ENCODE measurements at regions not wholly inside any gene's neighbourhood (a gene's known extent, or its start where the extent isn't known, plus 50 kb on each side); places are given as distances from the start of the nearest gene placed in this dataset.
A peak's percentile ranks its signal among the peaks of the same experiment; 100 is the strongest.

DNA sequence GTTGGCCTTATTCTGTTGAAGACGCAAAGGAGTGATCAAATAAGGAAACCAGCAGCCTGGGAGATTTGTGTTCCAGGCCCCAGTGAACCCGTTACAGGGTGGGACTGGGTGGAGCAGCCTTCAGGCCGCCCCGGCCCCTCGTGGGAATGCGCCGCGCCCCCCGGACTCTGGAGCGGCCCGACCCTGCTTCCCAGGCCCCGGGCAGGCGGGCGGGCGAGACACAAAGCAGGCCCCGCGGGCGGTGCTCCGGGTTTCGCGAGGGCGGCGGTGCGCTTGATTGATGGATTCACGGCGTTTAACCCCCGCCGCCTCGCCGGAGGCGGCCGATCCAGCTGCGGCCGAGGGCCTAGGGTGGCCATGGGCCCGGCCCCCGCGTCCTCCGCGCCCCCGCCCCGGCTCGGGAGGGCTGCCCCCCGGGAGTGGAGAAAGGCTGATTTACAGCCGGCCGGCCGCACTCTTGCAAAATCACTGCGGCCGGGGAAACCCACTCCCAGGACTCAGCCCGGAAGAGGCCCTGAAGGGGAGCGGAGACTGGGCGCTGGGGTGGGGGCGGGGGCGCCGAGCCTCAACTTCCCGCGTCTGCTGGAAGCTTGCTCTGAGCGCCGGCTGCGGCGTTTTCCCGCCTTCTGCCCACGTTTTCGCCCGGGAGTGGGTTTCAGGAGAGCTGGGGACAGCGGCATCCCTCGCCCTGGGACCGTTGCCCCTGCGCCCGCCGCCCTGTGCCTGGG is 299.6 kb upstream of the NFE2L3 start:
- no peak overlapping the region for H3K27ac Mint-ChIP-seq
- H3K4me3 Mint-ChIP-seq = peak overlapping the region; percentile 56
- POLR2A ChIA-PET = interaction anchor here (1.0 kb wide), 1 partner anchor 8 kb away, joined by 3 read pairs; no protein-coding TSS in a partner anchor
- ATAC-seq (no peak), DNase-seq (peak; percentile 38)
- TF ChIP-seq, protein P1, sequence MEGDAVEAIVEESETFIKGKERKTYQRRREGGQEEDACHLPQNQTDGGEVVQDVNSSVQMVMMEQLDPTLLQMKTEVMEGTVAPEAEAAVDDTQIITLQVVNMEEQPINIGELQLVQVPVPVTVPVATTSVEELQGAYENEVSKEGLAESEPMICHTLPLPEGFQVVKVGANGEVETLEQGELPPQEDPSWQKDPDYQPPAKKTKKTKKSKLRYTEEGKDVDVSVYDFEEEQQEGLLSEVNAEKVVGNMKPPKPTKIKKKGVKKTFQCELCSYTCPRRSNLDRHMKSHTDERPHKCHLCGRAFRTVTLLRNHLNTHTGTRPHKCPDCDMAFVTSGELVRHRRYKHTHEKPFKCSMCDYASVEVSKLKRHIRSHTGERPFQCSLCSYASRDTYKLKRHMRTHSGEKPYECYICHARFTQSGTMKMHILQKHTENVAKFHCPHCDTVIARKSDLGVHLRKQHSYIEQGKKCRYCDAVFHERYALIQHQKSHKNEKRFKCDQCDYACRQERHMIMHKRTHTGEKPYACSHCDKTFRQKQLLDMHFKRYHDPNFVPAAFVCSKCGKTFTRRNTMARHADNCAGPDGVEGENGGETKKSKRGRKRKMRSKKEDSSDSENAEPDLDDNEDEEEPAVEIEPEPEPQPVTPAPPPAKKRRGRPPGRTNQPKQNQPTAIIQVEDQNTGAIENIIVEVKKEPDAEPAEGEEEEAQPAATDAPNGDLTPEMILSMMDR (IDR thresholded peaks at IDR 0.05) = no peak
- H3K9me3 Mint-ChIP-seq = no peaks in the 10 kb centered on the region
- peaks cover 56% of the 10 kb centered on the region for H3K27me3 Mint-ChIP-seq
- CTCF ChIA-PET = interaction anchor here (0.7 to 3.4 kb wide), 23 partner anchors 9 to 594 kb away, joined by 3 to 29 read pairs (median 4); no protein-coding TSS in a partner anchor
- intact Hi-C loops (cut with micrococcal nuclease) = loop anchor here (5.0 kb wide), 2 partner anchors 285 to 460 kb away; no protein-coding TSS in a partner anchor
- H3K4me1 Mint-ChIP-seq (ENCODE audit: low read depth) = peaks cover 15% of the 10 kb centered on the region
- no peaks in the 10 kb centered on the region for H3K36me3 Mint-ChIP-seq (ENCODE audit: low read depth)

DNA sequence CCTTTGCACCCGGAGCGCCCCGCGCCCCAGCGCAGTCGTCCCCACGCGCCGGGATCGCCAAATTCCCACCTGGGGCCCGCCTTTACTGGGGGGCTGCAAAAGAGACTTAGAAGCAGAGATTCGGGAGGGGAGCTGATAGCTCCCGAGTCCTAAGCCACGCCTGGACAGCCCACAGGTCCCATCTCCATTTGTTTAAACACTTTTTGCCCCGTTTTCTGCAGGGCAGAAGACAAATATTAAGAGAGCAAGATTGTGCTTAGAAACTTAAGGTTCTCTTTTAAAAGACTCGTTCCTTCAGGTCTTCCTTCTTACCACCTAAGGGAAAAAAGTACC is 299.1 kb upstream of the NFE2L3 start:
- peaks cover 15% of the 10 kb centered on the region for H3K4me1 Mint-ChIP-seq (ENCODE audit: low read depth)
- no peak overlapping the region for H3K27ac Mint-ChIP-seq
- TF ChIP-seq, protein P1 (IDR thresholded peaks at IDR 0.05) = no peak
- H3K36me3 Mint-ChIP-seq (ENCODE audit: low read depth) = no peaks in the 10 kb centered on the region
- ChIA-PET CTCF (interaction anchor here (1.3 to 1.5 kb wide), 2 partner anchors 233 to 592 kb away, joined by 4 to 5 read pairs; no protein-coding TSS in a partner anchor), POLR2A (interaction anchor here (1.0 kb wide), 1 partner anchor 8 kb away, joined by 3 read pairs; no protein-coding TSS in a partner anchor)
- intact Hi-C loops (cut with micrococcal nuclease) = loop anchor here (5.0 kb wide), 2 partner anchors 286 to 461 kb away; no protein-coding TSS in a partner anchor
- DNase-seq = no peak
- H3K9me3 Mint-ChIP-seq = no peaks in the 10 kb centered on the region
- ATAC-seq = no peak
- H3K27me3 Mint-ChIP-seq = peaks cover 54% of the 10 kb centered on the region
- no peak overlapping the region for H3K4me3 Mint-ChIP-seq

DNA sequence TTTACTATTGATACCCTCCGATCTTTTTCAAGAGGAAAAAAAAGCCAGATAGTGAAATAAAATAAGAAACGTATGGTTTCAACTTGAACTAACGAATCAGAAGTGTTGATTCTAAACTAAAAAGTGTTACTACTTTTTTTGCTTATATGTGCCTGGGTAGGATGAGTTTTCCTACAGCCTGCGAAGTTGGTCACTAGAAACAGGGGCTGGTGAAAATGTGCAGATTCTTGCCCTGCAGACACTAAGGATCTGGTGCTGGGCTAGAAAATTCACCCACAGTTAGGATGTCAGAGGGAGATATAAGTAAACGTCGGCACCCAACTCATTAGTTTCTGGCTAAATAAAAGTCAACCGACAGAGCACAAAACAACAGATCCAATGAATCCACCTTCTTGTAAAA is 298.7 kb upstream of the NFE2L3 start:
- DNase-seq = no peak
- no peaks in the 10 kb centered on the region for H3K9me3 Mint-ChIP-seq
- no peak overlapping the region for H3K27ac Mint-ChIP-seq
- H3K4me1 Mint-ChIP-seq (ENCODE audit: low read depth) = peaks cover 15% of the 10 kb centered on the region
- H3K36me3 Mint-ChIP-seq (ENCODE audit: low read depth) = no peaks in the 10 kb centered on the region
- ChIA-PET CTCF (interaction anchor here (1.6 to 1.8 kb wide), 3 partner anchors 8 to 287 kb away, joined by 5 to 10 read pairs (median 5); no protein-coding TSS in a partner anchor), POLR2A (no interaction called here)
- TF ChIP-seq, protein P1 (IDR thresholded peaks at IDR 0.05) = no peak
- no peak for ATAC-seq
- intact Hi-C loops (cut with micrococcal nuclease) = loop anchor here (5.0 kb wide), 2 partner anchors 286 to 461 kb away; no protein-coding TSS in a partner anchor
- H3K4me3 Mint-ChIP-seq = no peak overlapping the region
- H3K27me3 Mint-ChIP-seq = peaks cover 54% of the 10 kb centered on the region

DNA sequence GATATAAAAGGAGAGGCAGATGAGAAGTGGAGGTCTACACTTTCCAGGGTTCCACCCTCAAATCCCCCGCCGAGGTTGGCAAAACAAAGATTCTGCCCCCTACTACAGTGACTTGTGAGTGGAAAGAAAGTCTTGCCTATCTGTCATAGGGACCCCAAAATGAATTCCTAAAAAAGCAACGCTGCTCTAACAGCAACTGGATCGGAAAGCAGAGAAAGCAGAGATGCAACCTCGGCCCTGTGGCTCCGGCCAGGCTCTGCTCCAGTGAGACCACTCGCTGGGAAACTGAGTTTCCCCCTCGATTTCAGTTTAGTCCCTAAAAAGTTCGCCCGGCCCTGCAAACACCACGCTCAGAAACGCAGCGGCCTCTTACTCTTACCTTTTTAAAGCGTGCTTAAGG is 297.9 kb upstream of the NFE2L3 start:
- Mint-ChIP-seq H3K4me1 (ENCODE audit: low read depth) (peaks cover 19% of the 10 kb centered on the region), H3K4me3 (no peak overlapping the region), H3K36me3 (ENCODE audit: low read depth) (peaks cover 4% of the 10 kb centered on the region), H3K27ac (no peak overlapping the region), H3K9me3 (peaks cover under 1% of the 10 kb centered on the region), H3K27me3 (peaks cover 52% of the 10 kb centered on the region)
- ATAC-seq (no peak), DNase-seq (no peak)
- POLR2A ChIA-PET = interaction anchor here (0.8 kb wide), 1 partner anchor 286 kb away, joined by 3 read pairs; no protein-coding TSS in a partner anchor
- CTCF ChIA-PET = interaction anchor here (0.6 to 1.8 kb wide), 8 partner anchors 9 to 594 kb away, joined by 3 to 10 read pairs (median 4); no protein-coding TSS in a partner anchor
- intact Hi-C loops (cut with micrococcal nuclease) = loop anchor here (5.0 kb wide), 2 partner anchors 287 to 462 kb away; no protein-coding TSS in a partner anchor
- TF ChIP-seq, protein P1 (IDR thresholded peaks at IDR 0.05) = no peak

All from activated CD8-positive, alpha-beta T cell treated with anti-CD3 and anti-CD28 coated beads for 36 hours (primary cell).